ENCODE measurements at regions not wholly inside any gene's neighbourhood (a gene's known extent, or its start where the extent isn't known, plus 50 kb on each side); places are given as distances from the start of the nearest gene placed in this dataset.

DNA sequence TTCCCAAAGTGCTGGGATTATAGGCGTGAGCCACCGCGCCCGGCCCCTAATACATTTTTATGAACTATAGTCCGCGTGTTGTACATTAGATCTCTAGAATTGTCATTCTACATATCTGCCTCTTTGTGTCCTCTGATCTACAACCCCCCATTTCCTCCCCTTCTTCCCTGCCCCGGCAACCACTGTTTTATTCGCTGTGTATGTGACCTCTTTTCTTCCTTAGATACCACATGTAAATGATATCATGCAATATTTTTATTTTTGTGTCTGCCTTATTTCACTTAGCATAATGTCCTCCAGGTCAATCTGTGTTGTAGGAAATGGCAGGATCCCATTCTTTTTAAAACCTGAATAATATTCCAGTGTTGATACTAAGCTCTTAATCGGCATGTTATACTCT, 99.5 kb upstream of the NRIP1 start:
- no peak for DNase-seq (ENCODE audit: low spot score)
- Histone ChIP-seq H3K27ac (no peak overlapping the region), H3K4me3 (no peak overlapping the region)
- TF ChIP-seq, protein P1, sequence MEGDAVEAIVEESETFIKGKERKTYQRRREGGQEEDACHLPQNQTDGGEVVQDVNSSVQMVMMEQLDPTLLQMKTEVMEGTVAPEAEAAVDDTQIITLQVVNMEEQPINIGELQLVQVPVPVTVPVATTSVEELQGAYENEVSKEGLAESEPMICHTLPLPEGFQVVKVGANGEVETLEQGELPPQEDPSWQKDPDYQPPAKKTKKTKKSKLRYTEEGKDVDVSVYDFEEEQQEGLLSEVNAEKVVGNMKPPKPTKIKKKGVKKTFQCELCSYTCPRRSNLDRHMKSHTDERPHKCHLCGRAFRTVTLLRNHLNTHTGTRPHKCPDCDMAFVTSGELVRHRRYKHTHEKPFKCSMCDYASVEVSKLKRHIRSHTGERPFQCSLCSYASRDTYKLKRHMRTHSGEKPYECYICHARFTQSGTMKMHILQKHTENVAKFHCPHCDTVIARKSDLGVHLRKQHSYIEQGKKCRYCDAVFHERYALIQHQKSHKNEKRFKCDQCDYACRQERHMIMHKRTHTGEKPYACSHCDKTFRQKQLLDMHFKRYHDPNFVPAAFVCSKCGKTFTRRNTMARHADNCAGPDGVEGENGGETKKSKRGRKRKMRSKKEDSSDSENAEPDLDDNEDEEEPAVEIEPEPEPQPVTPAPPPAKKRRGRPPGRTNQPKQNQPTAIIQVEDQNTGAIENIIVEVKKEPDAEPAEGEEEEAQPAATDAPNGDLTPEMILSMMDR (IDR thresholded peaks at IDR 0.05) = no peak

DNA sequence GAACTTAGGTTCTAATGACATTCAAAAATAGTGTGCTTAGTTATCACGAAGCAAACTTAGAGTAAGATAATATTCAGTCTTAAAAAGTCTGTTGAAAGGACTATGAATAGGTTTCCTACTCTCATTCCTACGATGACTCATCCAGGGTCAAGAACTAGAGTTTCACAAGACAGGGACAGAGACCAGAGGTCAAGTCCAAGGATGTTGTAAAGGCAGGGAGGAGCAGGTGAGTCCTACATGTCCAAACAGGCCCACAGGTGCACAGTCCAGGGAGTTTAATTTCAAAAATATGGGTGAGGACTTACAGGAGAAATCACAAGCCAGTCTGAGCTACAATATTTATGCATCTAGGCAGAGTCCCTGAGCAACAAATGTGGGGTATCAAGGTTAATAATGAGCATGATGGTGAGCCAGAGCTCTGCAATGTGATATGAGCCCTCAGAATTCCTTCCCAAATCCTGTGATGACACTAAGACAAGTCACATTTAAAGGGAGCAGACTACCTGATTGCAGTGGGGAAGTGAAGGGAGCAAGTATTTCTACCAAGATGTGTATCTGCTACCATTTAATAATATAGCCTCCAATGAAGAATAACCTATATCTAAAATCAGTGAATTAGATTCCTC, 100.0 kb upstream of the NRIP1 start:
- no peak for DNase-seq (ENCODE audit: low spot score)
- TF ChIP-seq, protein P1 (IDR thresholded peaks at IDR 0.05) = no peak
- Histone ChIP-seq H3K27ac (no peak overlapping the region), H3K4me3 (no peak overlapping the region)

DNA sequence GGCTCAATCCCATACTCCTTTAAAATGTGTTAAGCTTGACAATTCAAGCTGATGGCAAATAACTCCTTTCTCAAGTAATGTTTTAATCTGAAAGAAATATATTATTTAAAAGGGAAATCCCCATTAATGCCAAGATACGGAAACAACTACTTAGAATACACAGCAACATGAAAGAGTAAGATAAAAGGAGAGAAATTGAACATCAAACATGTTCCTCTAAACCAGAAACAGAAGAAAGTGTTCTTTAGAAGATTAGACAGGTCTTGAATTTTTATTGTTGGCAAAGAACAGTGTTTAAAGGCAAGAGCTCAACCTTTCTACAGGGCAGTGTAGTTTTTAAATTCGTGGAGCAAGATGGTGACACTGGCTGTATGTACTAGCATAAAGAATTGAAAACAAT, 105.8 kb upstream of the NRIP1 start:
- TF ChIP-seq, protein P1 (IDR thresholded peaks at IDR 0.05) = no peak
- no peak overlapping the region for H3K27ac ChIP-seq
- DNase-seq (ENCODE audit: low spot score) = no peak
- H3K4me3 ChIP-seq = no peak overlapping the region

- no peak overlapping the region for H3K4me3 ChIP-seq
- no peak for DNase-seq (ENCODE audit: low spot score)
- TF ChIP-seq, protein P1 (IDR thresholded peaks at IDR 0.05) = no peak
- H3K27ac ChIP-seq = no peak overlapping the region
Observed at GRCh38 chr21:15171546-15171945, 106.7 kb upstream of the NRIP1 start.

GRCh38 chr21:15172963-15173362, 108.2 kb upstream of the NRIP1 start:
- Histone ChIP-seq H3K4me3 (no peak overlapping the region), H3K27ac (no peak overlapping the region)
- DNase-seq (ENCODE audit: low spot score) = no peak
- TF ChIP-seq, protein P1 (IDR thresholded peaks at IDR 0.05) = no peak

- no peak for DNase-seq (ENCODE audit: low spot score)
- H3K27ac ChIP-seq = no peak overlapping the region
- no peak overlapping the region for H3K4me3 ChIP-seq
- TF ChIP-seq, protein P1 (IDR thresholded peaks at IDR 0.05) = no peak
Observed at GRCh38 chr21:15174923-15175322, 110.1 kb upstream of the NRIP1 start.

- H3K27ac ChIP-seq = no peak overlapping the region
- DNase-seq (ENCODE audit: low spot score) = no peak
- TF ChIP-seq, protein P1 (IDR thresholded peaks at IDR 0.05) = no peak
- H3K4me3 ChIP-seq = no peak overlapping the region
Observed at GRCh38 chr21:15182731-15183130, 117.9 kb upstream of the NRIP1 start.

Data from coronary artery (tissue), 2 donors.